Hematopoietic multipotent progenitor cell treated with erythropoietin and hydrocortisone succinate and interleukin-3 and kit ligand, for 8 days (in vitro differentiated cells): ENCODE measurements at regions not wholly inside any gene's neighbourhood (a gene's known extent, or its start where the extent isn't known, plus 50 kb on each side); places are given as distances from the start of the nearest gene placed in this dataset.

Source experiments
- DNase-seq: peaks from one replicate; pipeline ENCODE4 v3.0.0-alpha.2; 2015

- DNase-seq = no peak
Observed at GRCh38 chr6:78398292-78398691, 469.1 kb upstream of the IRAK1BP1 start.

DNA sequence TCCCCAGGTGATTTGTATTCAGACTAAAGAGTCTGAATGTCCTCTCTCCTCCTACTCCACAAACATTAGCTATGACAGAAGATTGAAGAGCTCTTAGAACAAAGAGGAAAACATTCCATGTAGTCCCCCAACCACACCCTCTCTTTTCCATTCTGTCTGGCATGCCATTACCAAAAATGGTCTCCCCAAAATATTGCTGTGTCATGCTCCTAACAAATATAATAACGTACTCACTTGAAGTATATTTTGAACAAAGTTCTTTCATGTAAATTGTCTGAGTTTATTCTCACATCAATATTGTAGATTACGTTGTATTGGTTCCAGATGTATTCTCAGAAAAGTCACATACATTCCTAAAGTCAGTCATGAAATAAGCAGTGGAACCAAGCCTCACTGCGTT lies 467.3 kb upstream of the IRAK1BP1 start:
- no peak for DNase-seq

GRCh38 chr6:78427386-78427785 lies 440.0 kb upstream of the IRAK1BP1 start:
- DNase-seq = no peak

DNA sequence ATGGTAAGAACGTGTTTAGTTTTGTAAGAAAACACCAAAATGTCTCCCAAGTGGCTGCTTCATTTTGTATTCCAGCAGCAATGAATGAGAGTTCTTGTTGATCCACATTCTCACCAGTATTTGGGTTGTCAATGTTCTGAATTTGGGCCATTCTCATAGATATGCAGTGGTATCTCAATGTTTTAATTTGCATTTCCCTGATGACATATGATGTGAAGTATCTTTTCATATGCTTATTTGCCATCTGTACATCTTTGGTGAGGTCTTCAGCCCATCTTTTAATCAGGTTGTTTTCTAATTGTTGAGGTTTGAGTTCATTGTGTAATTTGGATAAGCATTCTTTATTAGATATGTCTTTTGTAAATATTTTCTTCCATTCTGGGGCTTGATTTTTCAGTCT lies 436.8 kb upstream of the IRAK1BP1 start:
- no peak for DNase-seq

DNA sequence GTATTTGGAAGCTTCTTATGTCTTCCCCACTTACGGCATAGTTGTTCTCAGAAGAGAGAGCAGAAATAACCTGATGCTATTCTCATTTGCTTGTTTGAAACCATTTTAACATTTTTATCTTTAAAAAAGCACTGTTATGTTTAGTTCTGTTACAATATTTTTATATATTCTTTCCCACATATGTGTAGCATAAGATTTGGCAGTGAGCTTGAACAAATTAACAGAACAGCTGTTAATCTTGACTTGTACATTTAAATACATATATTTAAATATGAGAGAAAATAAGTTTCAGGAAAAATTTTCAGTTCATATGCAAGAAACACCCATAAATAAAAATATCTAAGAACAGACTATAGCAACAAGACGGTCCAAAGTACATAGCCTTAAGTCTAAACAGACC lies 431.7 kb upstream of the IRAK1BP1 start:
- no peak for DNase-seq

DNA sequence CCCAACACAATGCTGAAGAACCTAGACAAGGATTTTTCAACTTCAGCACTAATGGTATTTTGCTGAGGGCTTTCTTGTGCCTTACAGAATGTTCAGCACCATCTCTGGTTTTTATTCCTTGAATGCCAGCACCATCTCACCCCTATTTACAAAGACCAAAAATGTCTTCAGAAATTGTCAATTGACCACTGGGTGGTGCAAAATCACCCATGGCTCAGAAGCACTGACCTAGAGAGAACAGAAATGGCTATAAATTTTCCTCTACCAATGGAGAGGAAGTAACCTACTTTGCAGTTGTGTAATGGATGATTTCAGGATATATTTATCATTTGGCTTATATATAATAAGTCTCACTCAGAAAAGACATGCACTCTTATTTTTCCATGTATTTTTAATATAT lies 431.0 kb upstream of the IRAK1BP1 start:
- DNase-seq = no peak

DNA sequence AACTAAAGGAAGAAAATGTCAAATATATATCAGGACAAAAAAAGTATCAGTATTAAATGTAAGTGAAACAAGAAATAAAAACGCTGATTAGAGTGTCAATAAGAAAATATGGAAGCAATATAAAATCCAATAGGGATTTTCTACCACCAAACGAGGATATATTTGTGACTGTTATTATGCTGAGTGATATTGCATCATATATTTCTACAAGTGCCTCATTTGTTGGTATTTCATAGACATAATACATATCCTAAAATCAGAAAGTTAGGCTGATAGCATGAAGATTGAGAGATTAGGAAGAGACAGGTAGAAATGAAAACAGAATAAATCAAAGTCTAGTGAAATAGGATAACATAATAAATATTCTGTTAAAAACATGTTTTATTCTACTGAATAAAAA lies 429.2 kb upstream of the IRAK1BP1 start:
- no peak for DNase-seq

- no peak for DNase-seq
Observed at GRCh38 chr6:78460711-78461110, 406.6 kb upstream of the IRAK1BP1 start.

DNA sequence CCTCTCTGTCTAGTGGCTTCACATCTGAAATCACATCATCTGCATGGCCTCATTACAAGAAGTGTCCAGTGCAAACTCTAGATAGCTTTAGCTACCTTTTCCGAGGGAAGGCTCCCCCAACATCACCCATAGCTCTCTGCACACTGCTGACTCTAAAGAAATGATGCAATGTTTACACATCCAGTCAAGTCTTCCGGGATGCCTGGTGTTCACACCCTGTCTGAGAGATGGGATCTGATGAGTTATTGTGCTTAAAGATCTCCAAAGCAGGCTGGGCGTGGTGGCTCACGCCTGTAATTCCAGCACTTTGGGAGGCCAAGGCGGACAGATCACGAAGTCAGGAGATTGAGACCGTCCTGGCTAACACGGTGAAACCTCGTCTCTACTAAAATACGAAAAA lies 404.6 kb upstream of the IRAK1BP1 start:
- DNase-seq = no peak

DNA sequence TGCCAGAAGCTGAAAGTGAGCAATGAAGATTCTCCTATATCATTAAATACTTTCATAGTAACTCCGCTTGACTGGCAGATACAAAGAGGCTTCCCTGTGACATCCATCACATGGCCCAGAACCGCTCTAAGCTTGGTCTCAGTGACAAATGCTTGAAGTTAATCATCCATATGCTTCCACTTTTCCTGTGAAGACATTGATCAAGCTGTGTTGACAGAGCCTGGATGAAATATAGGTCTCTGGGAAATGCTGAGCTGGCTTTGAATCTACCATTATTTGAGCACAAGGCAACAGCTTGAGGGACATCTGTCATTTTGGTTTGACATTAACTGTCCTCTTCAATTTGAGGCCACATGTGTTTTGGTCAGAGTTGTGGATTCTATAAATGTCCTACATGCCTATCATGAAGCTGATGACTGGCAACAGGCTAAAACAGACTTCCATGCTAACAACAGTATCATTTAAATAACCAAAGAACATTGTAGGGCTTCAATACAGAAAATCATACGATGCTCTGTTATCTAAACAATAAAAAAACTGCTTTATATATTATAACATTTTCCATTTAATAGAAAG lies 402.2 kb upstream of the IRAK1BP1 start:
- no peak for DNase-seq

- DNase-seq = no peak
Observed at GRCh38 chr6:78476561-78476960, 390.8 kb upstream of the IRAK1BP1 start.

GRCh38 chr6:78482801-78483552 lies 384.4 kb upstream of the IRAK1BP1 start:
- no peak for DNase-seq

DNA sequence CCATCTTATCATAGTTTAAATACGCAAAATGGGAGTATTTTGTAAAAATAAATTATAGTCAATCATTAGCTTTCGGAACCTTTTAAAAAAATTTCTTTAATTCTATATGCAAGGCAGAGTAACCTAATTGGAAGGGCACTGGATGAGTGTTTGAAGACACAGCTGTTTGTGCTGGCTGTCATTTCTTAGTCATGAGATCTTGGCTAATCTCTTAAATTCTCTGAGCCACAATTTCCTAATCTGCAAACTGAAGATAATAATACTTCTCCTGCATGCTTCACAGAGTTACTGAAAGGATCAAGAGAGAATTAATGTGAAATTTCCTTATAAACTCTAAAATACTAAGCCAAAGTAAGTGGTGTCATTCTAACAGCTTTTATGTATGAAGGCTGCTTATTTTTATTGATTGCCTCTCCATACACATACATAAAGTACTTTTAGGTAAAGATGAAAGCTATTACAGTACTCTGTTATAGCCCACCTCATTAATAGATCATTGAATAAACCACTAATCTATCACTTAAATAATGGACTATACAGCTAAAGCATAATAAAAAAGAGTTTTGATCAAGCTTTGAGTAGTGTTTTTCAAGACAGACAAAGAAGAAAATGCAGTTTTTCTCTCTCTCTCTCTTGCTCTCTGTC lies 383.7 kb upstream of the IRAK1BP1 start:
- DNase-seq = no peak

- no peak for DNase-seq
Observed at GRCh38 chr6:78484198-78485064, 382.9 kb upstream of the IRAK1BP1 start.

GRCh38 chr6:78487401-78487800 lies 379.9 kb upstream of the IRAK1BP1 start:
- no peak for DNase-seq

- DNase-seq = no peak
Observed at GRCh38 chr6:78489874-78490273, 377.5 kb upstream of the IRAK1BP1 start.

DNA sequence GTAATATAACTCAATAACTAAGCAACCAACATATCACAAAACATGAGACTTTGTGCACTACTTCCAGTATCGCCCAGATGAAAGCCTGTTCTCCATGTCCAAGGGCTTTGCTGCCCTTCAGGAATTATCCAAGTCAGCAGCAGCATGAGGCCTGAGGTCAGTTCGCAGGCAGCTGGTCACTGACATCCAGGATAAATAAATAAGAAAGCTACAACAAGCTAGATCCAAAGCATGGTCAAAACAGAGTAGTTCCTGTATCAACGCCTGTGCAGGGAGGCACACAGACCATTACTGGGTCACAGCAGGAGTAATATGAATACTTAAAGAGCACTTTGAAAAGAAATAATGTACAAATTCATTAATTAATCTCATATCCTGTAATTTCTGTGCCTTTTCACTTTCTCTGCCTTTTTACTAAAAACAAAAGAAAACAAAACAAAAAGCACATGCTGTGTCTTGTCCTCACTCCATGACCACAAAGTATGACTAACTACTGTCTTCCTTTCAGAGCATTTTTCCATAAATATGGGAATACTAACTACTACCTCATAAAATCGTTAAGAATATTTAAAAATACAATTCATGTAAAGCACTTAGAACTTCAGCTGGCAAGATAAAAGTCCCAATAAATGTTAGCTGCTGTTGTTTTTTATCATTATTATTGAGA lies 374.9 kb upstream of the IRAK1BP1 start:
- DNase-seq = no peak

DNA sequence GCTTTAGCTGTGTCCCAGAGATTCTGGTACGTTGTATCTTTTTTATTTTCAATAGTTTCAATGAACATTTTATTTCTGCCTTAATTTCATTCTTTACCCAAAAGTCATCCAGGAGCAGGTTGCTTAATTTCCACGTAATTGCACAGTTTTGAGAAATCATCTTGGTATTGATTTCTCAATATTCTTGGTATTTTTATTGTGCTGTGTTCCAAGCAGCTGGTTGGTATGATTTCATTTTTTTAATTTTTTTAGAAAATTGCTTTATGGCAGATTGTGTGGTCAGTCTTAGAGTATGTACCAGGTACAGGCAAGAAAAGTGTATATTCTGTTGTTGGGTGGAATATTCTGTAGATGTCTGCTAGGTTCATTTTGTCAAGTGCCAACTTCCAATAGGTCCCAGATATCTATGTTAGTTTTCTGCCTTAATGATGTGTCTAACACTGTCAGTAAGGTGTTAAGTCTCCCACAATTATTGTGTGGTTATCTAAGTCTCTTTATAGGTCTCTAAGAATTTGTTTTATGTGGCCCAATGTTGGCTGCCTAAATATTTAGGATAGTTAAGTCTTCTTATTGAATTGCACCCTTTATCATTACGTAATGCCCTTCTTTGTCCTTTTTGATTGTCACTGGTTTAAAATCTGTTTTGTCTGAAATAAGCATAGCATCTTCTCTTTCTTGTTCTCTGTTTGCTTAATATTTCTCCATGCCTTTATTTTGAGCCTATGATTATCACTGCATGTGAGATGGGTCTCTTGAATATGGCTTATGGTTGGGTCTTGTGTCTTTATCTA lies 366.9 kb upstream of the IRAK1BP1 start:
- DNase-seq = no peak

GRCh38 chr6:78502386-78502887 lies 364.9 kb upstream of the IRAK1BP1 start:
- no peak for DNase-seq

GRCh38 chr6:78505178-78505577 lies 362.2 kb upstream of the IRAK1BP1 start:
- DNase-seq = no peak

DNA sequence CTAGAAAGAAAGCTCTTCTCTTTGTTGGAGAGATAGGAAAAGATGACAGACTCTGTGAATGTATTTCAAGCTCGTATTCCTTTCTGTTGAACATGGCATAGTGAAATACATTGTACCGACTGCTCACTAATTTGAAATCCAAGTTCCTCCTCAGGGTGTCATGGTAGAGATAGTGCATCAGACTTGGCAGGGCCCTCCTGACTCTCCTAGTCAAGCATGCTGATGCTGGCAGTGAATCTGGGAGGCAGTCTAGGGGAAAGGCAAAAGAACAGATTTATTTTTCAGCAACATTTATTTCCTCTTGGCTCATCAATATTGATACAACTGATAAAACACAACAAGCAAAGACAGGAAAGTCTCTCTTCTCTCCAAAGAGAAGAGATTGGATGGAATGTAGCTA lies 356.3 kb upstream of the IRAK1BP1 start:
- DNase-seq = no peak

DNA sequence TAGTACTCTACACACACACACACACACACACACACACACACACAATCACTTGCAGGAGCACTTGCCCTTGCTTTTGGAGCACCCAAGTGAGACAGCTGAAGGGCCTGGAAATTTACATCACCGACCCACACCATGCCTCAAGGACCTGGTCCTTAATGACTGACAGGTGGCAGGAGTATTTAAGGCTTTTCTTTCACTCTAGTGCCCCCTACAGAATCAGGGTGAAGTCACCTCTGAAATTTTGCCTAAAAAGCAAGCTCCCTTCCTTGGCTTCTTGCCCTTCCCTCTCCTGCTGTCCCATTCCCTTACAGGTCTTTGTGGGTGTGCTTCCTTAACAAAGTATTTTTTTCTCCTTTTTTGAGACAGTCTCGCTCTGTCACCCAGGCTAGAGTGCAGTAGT lies 353.5 kb upstream of the IRAK1BP1 start:
- peak; percentile 2 for DNase-seq
